NB4 (cell line): ENCODE measurements at regions not wholly inside any gene's neighbourhood (a gene's known extent, or its start where the extent isn't known, plus 50 kb on each side); places are given as distances from the start of the nearest gene placed in this dataset.

ENCODE experiments used
- MAX ChIP-seq: IDR thresholded peaks from 2 replicates; pipeline ENCODE4 v1.6.1; 2011; ENCODE audit warnings: low read depth, low read length
- POLR2A ChIP-seq: IDR thresholded peaks from 2 replicates; pipeline ENCODE4 v1.6.1; 2011; ENCODE audit warnings: mild to moderate bottlenecking; ENCODE audit not compliant: insufficient read length; ENCODE audit errors: extremely low read depth
- TF ChIP-seq, protein P1 (sequence below): IDR thresholded peaks from one replicate; pipeline ENCODE4 v1.5.1; 2012; ENCODE audit warnings: low read depth, low read length

DNA sequence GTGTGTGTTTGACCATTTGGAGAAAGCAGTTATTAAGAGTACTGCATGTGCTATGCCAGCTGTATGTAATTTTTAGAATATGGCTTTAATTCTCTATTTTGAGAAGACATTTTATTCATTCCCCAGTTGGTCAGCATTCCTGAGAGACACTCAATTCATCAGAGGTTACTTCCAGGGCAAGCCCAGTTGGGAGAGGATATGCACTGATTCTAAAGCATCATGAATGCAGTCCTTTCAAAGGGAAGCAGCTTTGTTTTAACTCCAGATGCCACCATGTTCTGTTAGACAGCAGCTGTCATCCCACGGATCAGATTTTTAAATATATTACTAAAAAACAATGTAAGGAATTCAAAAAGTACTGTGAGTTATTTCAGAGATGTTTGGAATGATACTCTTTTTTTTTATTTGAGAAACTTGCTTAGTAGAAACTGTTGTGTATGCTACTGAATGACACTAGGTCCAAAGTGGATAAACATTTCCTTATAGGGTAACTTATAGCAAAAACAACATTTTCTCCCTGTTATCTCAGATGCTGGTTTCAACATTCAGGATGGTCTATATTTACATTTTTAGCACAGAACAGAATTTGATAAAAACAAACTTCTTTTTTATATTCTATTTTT is 149.5 kb upstream of the B3GALT2 start:
- TF ChIP-seq, protein P1, sequence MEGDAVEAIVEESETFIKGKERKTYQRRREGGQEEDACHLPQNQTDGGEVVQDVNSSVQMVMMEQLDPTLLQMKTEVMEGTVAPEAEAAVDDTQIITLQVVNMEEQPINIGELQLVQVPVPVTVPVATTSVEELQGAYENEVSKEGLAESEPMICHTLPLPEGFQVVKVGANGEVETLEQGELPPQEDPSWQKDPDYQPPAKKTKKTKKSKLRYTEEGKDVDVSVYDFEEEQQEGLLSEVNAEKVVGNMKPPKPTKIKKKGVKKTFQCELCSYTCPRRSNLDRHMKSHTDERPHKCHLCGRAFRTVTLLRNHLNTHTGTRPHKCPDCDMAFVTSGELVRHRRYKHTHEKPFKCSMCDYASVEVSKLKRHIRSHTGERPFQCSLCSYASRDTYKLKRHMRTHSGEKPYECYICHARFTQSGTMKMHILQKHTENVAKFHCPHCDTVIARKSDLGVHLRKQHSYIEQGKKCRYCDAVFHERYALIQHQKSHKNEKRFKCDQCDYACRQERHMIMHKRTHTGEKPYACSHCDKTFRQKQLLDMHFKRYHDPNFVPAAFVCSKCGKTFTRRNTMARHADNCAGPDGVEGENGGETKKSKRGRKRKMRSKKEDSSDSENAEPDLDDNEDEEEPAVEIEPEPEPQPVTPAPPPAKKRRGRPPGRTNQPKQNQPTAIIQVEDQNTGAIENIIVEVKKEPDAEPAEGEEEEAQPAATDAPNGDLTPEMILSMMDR = no peak
- TF ChIP-seq MAX = no peak
- no peak for TF ChIP-seq POLR2A
